ENCODE measurements at regions not wholly inside any gene's neighbourhood (a gene's known extent, or its start where the extent isn't known, plus 50 kb on each side); places are given as distances from the start of the nearest gene placed in this dataset.

DNA sequence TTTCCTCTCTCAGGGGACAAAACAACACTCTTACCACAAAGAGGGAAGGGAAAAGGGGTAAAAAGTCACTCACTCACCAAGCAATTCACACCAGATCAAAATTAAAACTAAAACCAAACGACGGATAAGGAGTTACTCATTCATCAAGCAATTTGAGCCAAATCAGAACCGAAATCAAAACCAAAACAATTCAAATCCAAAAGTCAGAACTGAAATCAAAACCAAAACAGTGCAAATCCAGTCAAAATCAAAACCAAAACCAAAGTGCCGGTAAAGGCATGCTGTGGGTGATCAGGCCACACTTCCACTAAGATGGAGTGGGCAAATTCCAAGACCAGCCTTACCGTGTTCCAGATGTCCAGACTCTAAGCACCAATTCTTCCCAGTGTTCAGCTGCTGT lies 717.9 kb downstream of the AMY1C start:
- no peak overlapping the region for H3K4me3 ChIP-seq (replicated peaks; ENCODE audit: insufficient read depth, low read length)
- no peaks in the 10 kb centered on the region for H3K27me3 ChIP-seq (ENCODE audit: insufficient read depth, poor library complexity, severe bottlenecking)
- no peak overlapping the region for H3K27ac ChIP-seq (replicated peaks)
- TF ChIP-seq GABPA (IDR thresholded peaks at IDR 0.05; ENCODE audit: low read depth) = no peak
- TF ChIP-seq, protein P1, sequence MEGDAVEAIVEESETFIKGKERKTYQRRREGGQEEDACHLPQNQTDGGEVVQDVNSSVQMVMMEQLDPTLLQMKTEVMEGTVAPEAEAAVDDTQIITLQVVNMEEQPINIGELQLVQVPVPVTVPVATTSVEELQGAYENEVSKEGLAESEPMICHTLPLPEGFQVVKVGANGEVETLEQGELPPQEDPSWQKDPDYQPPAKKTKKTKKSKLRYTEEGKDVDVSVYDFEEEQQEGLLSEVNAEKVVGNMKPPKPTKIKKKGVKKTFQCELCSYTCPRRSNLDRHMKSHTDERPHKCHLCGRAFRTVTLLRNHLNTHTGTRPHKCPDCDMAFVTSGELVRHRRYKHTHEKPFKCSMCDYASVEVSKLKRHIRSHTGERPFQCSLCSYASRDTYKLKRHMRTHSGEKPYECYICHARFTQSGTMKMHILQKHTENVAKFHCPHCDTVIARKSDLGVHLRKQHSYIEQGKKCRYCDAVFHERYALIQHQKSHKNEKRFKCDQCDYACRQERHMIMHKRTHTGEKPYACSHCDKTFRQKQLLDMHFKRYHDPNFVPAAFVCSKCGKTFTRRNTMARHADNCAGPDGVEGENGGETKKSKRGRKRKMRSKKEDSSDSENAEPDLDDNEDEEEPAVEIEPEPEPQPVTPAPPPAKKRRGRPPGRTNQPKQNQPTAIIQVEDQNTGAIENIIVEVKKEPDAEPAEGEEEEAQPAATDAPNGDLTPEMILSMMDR (IDR thresholded peaks at IDR 0.05; ENCODE audit: insufficient read depth, low read length) = no peak
- no peak for TF ChIP-seq POLR2AphosphoS5 (IDR thresholded peaks at IDR 0.05; ENCODE audit: low read depth)
- no peak for TF ChIP-seq SPI1 (IDR thresholded peaks at IDR 0.05; ENCODE audit: borderline replicate concordance, low read depth)
- DNase-seq (ENCODE audit: low read depth in 1 of 2, low spot score in 1 of 2) = no peak

DNA sequence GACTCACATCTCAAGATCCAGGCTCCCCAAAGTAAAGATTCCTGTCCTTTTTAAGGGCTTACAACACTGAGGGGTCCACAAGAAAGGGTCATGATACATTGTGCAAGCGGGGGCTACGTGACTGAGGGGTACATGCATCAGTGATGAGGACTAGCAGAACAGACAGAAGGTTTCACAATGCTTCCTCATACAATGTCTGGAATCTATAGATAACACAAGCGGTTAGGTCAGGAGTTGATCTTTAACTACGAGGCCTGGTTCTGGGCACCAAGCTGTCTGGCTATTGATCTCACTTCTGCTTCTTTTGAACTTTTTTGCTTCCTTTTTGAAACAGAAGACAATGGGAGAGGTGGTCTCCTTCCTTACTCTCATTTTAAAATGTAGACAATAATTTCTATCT lies 718.6 kb downstream of the AMY1C start:
- no peaks in the 10 kb centered on the region for H3K27me3 ChIP-seq (ENCODE audit: insufficient read depth, poor library complexity, severe bottlenecking)
- TF ChIP-seq POLR2AphosphoS5 (IDR thresholded peaks at IDR 0.05; ENCODE audit: low read depth) (no peak), GABPA (IDR thresholded peaks at IDR 0.05; ENCODE audit: low read depth) (no peak), SPI1 (IDR thresholded peaks at IDR 0.05; ENCODE audit: borderline replicate concordance, low read depth) (no peak)
- TF ChIP-seq, protein P1 (IDR thresholded peaks at IDR 0.05; ENCODE audit: insufficient read depth, low read length) = no peak
- TF ChIP-seq, protein P2, sequence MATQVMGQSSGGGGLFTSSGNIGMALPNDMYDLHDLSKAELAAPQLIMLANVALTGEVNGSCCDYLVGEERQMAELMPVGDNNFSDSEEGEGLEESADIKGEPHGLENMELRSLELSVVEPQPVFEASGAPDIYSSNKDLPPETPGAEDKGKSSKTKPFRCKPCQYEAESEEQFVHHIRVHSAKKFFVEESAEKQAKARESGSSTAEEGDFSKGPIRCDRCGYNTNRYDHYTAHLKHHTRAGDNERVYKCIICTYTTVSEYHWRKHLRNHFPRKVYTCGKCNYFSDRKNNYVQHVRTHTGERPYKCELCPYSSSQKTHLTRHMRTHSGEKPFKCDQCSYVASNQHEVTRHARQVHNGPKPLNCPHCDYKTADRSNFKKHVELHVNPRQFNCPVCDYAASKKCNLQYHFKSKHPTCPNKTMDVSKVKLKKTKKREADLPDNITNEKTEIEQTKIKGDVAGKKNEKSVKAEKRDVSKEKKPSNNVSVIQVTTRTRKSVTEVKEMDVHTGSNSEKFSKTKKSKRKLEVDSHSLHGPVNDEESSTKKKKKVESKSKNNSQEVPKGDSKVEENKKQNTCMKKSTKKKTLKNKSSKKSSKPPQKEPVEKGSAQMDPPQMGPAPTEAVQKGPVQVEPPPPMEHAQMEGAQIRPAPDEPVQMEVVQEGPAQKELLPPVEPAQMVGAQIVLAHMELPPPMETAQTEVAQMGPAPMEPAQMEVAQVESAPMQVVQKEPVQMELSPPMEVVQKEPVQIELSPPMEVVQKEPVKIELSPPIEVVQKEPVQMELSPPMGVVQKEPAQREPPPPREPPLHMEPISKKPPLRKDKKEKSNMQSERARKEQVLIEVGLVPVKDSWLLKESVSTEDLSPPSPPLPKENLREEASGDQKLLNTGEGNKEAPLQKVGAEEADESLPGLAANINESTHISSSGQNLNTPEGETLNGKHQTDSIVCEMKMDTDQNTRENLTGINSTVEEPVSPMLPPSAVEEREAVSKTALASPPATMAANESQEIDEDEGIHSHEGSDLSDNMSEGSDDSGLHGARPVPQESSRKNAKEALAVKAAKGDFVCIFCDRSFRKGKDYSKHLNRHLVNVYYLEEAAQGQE (IDR thresholded peaks at IDR 0.05; ENCODE audit: insufficient replicate concordance, low read depth) = no peak
- no peak overlapping the region for H3K4me3 ChIP-seq (replicated peaks; ENCODE audit: insufficient read depth, low read length)
- no peak overlapping the region for H3K27ac ChIP-seq (replicated peaks)
- peak in 1 of 2 experiments; percentile 6 for DNase-seq (ENCODE audit: low read depth in 1 of 2, low spot score in 1 of 2)

DNA sequence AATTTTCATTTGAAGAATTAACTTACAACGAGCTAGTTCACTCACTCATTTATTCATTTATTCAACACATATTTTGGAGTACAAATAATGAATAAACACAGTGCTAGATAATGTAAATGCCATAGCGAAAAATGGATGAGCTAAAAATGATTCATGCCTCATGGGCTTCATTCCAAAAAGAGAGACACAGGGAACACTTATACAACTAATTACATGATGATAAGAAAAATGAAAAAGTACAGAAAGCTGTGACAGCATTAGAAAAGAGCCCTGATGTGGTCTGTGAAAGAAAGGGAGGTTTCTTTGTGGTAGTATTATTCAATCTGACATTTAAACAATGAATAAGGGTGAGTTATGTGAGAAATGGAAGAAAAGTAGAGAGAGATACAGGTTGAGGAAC lies 726.4 kb downstream of the AMY1C start:
- DNase-seq (ENCODE audit: low read depth in 1 of 2, low spot score in 1 of 2) = no peak
- Histone ChIP-seq H3K27ac (replicated peaks) (no peak overlapping the region), H3K4me3 (replicated peaks; ENCODE audit: insufficient read depth, low read length) (no peak overlapping the region), H3K27me3 (ENCODE audit: insufficient read depth, poor library complexity, severe bottlenecking) (no peaks in the 10 kb centered on the region)
- TF ChIP-seq, protein P1 (IDR thresholded peaks at IDR 0.05; ENCODE audit: insufficient read depth, low read length) = no peak
- TF ChIP-seq GABPA (IDR thresholded peaks at IDR 0.05; ENCODE audit: low read depth) = no peak
- TF ChIP-seq SPI1 (IDR thresholded peaks at IDR 0.05; ENCODE audit: borderline replicate concordance, low read depth) = no peak
- no peak for TF ChIP-seq POLR2AphosphoS5 (IDR thresholded peaks at IDR 0.05; ENCODE audit: low read depth)
- TF ChIP-seq, protein P2 (IDR thresholded peaks at IDR 0.05; ENCODE audit: insufficient replicate concordance, low read depth) = no peak
